HG03066 (cell line): ENCODE measurements at regions not wholly inside any gene's neighbourhood (a gene's known extent, or its start where the extent isn't known, plus 50 kb on each side); places are given as distances from the start of the nearest gene placed in this dataset.

ENCODE experiments used
- ATAC-seq: cut with Tn5 transposase; IDR thresholded peaks from one replicate; pipeline ENCODE4 v1.9.1; 2021; ENCODE audit warnings: low read depth; ENCODE audit not compliant: unreplicated experiment

GRCh38 chr1:4531842-4532241, 122.6 kb upstream of the AJAP1 start:
- no peak for ATAC-seq

- ATAC-seq = no peak
These were observed 121.8 kb upstream of the AJAP1 start for GRCh38 chr1:4532656-4533055.

GRCh38 chr1:4546911-4547310, 107.5 kb upstream of the AJAP1 start:
- no peak for ATAC-seq

GRCh38 chr1:4549930-4550329, 104.5 kb upstream of the AJAP1 start:
- no peak for ATAC-seq

GRCh38 chr1:4550941-4551340, 103.5 kb upstream of the AJAP1 start:
- no peak for ATAC-seq

DNA sequence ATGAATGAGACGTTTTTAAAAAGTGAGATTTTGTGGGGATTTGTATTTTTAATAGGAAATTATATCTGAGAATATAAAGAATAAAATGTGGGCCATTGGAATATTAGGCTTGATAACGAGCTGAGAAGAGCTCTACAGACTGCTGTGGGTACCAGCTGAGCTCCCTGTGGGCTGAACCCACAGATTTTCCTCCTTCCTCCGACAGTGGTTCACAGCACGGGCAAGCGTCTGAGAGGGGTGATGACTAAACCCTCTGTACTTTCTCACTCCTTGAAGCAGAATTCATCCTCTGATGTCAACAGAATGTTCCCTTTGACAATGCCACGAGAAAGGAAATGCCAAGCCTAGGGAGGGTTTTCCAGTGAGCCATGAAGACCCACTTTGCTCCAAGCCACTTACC, 102.7 kb upstream of the AJAP1 start:
- no peak for ATAC-seq

GRCh38 chr1:4553761-4554160, 100.6 kb upstream of the AJAP1 start:
- ATAC-seq = no peak

- ATAC-seq = no peak
These were observed 100.0 kb upstream of the AJAP1 start for GRCh38 chr1:4554271-4554865.

GRCh38 chr1:4557949-4558348, 96.5 kb upstream of the AJAP1 start:
- ATAC-seq = no peak

GRCh38 chr1:4561205-4561604, 93.2 kb upstream of the AJAP1 start:
- ATAC-seq = no peak

GRCh38 chr1:4562321-4562720, 92.1 kb upstream of the AJAP1 start:
- ATAC-seq = no peak

GRCh38 chr1:4563586-4563985, 90.8 kb upstream of the AJAP1 start:
- no peak for ATAC-seq

- ATAC-seq = no peak
These were observed 90.4 kb upstream of the AJAP1 start for GRCh38 chr1:4564051-4564450.

- ATAC-seq = no peak
These were observed 89.2 kb upstream of the AJAP1 start for GRCh38 chr1:4565166-4565565.

- ATAC-seq = no peak
These were observed 88.5 kb upstream of the AJAP1 start for GRCh38 chr1:4565801-4566449.

GRCh38 chr1:4571263-4571662, 83.1 kb upstream of the AJAP1 start:
- ATAC-seq = no peak

DNA sequence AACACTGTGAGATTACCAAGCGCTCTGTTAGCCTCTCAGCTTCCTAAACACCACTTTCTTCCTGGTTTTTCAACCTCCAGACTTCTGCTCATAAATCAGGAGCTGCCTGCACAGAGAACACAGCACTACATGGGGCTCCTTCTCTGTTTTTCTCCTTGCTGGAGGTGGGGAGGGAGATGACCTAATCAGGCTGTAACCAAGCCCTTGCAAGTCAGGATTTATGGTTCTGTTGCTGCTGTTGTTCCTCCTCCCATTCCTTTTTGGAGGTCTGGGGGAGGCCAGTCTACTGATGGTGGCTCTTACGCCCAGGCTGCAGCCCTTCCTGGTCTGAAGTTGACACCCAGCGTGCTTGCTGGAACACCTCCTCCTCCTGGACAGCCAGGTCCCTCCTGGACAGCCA, 80.9 kb upstream of the AJAP1 start:
- ATAC-seq = no peak

- ATAC-seq = no peak
These were observed 72.6 kb upstream of the AJAP1 start for GRCh38 chr1:4581807-4582206.

GRCh38 chr1:4584449-4584848, 70.0 kb upstream of the AJAP1 start:
- no peak for ATAC-seq

DNA sequence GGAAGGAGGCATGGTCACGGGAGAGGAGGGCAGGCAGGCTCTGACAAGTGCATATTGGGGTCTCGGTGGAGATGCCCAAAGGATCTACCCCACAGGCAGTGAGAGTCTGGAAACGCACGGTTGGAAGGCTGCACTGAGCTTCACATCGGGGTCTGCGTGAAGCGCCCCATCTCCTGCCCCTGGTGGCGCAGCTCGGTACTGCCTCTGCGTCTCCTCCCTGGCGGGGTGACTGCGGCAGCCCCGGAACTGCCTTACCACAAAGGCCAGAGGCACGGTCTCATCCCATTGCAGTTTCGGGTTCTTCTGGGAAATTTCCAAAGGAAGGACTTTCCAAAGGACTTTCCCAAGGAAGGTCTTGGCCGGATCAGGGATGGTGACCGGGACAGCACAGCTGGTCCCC, 69.2 kb upstream of the AJAP1 start:
- no peak for ATAC-seq

GRCh38 chr1:4585705-4586104, 68.7 kb upstream of the AJAP1 start:
- ATAC-seq = no peak

DNA sequence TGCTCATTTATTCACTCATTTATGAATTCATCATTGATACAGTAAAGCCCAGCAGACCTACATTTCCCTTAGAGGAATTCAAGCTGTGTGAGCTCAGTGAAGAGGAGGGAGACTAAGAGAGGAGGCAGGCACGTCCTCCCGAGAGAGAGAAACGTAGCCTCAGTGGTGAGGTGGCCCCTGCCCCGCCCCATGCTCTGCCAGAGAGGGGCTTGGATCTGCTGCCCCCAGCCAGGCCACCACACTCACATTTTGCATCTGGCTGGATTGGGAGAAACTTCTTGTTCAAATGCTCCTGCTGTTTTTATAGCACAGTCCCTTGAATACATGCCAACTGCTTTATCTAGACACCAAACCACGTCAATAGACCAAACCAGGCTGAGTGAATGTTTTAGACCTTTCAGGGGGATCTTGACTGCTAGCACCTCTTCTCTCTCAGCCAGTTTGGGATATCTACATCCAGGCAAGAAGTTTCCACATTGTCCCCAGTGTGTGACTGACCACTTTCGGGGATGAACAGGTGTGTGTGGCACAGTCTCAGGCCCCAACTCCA, 67.7 kb upstream of the AJAP1 start:
- ATAC-seq = no peak
